Loucy (cell line): ENCODE measurements at regions not wholly inside any gene's neighbourhood (a gene's known extent, or its start where the extent isn't known, plus 50 kb on each side); places are given as distances from the start of the nearest gene placed in this dataset.

Source experiments
- CTCF ChIP-seq: fragments of 200-600 bp; sonication (generic); conservative IDR thresholded peaks from 2 replicates; pipeline ENCODE4 v1.5.1; 2014; ENCODE audit warnings: mild to moderate bottlenecking, antibody characterized with exemption, low read length
- EZH2phosphoT487 ChIP-seq: fragments of 200-600 bp; IDR thresholded peaks from 2 replicates; pipeline ENCODE4 v1.6.1; 2018; ENCODE audit warnings: antibody characterized with exemption, mild to moderate bottlenecking, moderate library complexity, borderline replicate concordance

- TF ChIP-seq CTCF, result no peak
- TF ChIP-seq EZH2phosphoT487, result no peak
Observed at GRCh38 chr2:14774436-14774968, 142.0 kb downstream of the LRATD1 start.
